HT1080 (cell line): ENCODE measurements at regions not wholly inside any gene's neighbourhood (a gene's known extent, or its start where the extent isn't known, plus 50 kb on each side); places are given as distances from the start of the nearest gene placed in this dataset.

Experiments used
- DNase-seq: peaks from one replicate; pipeline ENCODE4 v3.0.0-alpha.2; 2015; ENCODE audit warnings: low read depth

- peak; percentile 97 for DNase-seq
Measured at GRCh38 chr12:107344035-107344808, 250.9 kb upstream of the CRY1 start.

GRCh38 chr12:107347261-107347660 lies 253.9 kb upstream of the CRY1 start:
- DNase-seq: no peak

DNA sequence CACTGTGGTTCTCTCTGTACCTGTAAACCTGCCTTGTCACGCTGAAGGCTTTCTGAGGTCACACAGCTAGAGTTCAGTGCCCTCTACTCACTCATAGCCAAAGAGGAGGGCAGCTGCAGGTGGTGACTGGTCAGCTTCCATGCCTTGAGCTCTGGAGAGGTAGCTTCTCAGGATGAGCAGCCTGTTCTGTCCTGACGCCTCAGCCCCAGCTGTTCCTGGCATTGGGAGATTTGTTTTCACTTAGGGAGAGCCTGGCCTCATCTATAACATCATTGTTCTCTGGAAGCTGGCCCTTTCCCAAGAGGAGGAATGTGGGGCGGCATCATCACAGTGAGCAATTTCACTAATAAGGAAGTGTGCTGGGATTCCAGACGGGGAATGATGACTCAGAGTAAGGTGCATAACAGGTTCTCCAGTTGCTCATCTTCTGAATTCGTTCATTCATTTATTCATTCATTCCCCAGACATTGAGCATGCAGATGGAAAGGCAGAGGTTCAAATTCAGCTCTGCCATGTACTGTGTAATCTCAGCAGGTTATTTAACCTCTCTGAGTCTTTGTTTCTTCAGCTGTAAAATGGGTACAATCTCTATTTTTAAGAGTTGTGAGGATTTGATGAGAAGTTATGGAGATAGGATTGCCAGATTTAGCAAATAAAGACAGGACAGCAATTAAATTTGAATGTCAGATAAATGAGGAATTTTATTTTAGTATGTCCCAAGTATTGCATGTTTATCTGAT lies 255.8 kb upstream of the CRY1 start:
- DNase-seq: peak; percentile 99

DNA sequence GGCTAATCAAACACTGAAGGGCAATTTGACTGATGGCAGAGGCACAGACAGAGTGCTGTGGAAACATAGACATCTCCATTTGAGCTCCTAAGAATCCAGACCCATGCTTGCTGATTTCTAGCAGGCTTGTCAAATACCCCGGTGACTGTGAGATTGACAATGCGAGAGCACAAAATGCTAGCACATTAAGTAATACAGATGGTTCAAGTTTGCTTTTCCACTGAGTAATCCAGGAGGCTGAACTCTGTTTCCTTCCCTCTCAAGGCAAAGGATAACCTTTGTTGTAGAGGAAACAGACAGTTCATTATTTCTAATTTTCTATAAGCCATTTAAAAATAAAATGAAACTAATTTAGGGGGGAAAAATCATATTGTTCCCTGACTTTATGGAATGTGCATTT lies 256.5 kb upstream of the CRY1 start:
- no peak for DNase-seq

DNA sequence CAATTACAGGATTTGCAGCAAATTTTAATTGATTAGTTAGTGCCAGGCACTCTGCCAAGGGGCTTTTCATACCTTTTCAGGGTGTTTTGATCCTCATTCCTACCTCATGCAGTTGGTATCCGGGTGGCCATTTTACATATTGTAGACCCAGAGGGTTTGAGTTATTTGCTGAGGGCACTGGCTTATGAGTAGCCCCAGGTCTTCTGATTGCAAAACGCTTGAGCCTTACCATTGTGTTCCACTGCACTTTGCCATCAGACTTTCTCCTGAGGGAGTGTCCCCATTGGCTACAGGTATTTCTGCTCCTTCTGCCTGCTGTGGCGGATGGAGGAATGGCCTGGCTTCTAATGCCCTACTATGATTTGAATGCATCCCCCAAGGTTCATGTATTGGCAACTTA lies 257.8 kb upstream of the CRY1 start:
- no peak for DNase-seq

- DNase-seq: no peak
Measured at GRCh38 chr12:107351713-107352112, 258.4 kb upstream of the CRY1 start.

DNA sequence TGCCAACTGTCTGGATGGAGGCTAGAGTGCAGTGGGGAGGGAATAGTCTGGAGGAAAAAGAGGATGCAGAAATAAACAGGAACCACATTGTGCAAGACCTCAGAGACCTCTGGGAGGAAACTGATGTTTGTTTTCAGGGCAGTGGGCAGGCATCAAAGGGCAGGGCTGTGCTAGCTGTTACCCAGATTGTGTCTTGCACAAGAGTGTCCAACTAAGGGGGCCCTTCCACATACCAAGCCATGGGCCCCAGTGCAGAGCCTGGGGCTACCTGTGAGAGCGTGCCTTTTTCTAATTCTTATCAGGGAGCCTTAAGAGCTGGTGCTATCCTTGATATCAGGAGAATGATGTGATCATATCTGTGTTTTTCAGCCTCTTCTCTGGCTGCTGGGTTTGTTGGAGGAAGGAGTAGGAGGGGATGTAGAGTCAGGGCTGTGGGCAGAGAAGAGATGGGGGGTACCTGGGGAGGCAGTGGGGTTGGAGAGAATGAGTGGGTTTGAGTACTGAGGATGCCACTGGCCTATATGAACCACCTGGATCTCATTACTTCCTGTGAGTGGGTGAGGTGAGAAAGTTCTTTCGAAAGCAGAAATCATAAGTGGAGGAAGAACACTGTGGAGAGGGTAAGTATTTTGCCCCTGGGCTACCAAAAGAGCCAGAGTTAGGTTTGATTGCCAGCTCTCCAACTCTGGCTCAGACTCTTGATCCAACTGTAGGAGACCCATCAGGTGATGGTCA lies 259.2 kb upstream of the CRY1 start:
- DNase-seq: no peak

DNA sequence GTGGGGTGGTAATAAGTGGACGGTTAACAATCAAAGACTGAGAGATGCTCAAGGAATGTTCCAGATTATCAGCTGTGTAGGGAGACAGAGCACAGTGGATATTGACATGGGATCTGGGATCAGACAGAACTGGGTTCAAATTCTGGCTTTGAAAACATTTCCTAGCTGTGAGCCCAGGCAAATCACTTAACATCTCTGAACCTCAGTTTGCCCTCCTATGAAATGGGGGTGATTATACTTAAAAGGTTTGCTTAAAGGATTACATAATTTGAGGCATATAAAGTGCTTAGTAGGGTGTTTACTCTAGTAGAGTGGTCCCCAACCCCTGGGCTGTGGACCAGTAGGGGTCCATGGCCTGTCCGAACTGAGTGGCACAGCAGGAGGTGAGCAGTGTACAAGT lies 260.0 kb upstream of the CRY1 start:
- no peak for DNase-seq

DNA sequence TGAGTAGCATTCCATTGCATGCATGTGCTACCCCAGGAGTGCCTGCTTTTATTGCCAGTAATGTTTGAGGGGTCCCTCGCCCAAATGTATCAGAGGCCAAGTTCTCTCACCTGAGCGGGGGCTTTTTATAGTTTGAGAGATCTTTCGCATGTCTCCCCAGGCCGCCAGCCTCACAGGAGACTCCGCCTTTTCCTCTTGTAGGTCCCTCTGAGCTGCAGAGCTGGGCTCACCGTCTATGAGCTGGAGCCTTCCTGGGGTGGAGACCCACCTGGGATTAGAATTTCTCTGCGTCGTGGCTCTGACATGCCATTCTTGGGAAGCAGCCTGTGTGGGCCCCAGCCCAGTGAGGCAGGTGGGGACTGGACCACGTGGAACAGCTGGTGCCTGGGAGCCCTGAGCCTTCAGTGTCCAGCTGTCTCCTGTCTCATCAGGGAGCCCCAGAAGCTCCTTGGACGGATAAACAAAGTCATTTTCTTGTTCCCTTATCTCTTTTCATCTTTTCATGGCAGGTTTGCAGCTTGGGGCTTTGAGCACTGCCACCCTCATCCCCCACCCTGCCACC lies 261.7 kb upstream of the CRY1 start:
- DNase-seq: no peak

DNA sequence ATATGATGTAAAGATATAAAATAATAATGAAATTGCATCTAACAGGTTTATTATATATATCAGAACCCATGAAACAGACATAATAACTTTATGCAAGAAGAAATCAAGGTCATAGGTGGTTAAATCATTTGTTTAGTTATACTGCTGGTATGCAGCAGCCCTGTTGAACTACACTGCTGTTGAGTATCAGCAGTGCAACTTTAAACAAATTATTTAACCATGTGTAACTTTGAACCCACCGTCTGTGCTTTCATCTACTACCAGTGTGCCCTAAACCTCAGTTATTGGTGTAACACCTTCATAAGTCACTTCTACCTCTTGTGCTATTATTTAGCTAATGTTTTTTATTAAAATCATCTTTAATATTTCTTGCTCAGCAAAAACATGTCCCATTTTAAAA lies 262.3 kb upstream of the CRY1 start:
- DNase-seq: no peak

DNA sequence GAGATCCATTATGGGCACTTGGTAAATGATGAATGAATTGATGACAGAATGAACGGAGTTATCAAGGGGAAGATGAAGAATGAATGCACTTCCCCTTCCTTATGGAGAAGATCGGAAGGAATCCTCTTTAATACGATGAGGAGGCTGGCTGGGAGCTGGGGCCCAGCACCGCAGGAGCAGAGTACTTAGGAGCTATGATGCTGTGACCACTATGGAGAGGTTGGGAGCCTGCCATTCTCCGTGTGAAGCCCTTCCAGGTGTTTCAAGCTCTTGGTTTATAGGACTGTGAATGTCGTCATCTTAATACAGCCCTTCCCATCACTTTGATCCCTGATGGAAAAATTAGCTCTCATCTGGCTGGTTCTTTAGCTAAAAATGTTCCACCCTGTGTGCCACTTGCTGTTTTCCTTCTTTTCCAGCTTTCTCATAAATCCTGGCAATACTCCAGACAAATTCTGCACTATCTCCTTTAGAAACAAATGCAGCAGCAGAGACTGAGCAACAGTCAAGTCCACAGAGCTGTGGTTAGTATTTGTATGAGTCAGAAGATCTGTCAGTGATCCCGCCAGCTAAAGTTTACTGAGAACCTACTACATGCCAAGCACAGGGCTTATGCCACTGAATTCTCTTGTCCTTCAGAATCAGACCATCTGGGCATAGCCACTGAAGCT lies 263.1 kb upstream of the CRY1 start:
- DNase-seq: peak; percentile 92

DNA sequence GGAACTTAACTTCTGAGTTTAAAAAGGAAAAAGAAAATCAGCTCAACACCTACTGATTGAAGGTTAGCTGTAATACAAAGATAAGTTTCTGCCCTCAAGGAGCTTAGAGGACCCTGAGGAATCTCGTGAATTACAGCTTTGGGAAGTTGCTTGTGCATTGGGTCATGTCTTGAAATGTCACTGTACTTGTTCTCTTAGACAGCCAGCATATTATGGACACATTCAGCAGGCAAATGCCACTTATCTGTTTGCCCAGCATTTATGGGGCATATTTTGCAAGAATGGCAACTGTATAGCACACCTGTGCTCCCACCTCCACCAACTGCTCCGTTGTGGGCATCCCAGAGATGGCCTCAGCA lies 263.6 kb upstream of the CRY1 start:
- DNase-seq: no peak

DNA sequence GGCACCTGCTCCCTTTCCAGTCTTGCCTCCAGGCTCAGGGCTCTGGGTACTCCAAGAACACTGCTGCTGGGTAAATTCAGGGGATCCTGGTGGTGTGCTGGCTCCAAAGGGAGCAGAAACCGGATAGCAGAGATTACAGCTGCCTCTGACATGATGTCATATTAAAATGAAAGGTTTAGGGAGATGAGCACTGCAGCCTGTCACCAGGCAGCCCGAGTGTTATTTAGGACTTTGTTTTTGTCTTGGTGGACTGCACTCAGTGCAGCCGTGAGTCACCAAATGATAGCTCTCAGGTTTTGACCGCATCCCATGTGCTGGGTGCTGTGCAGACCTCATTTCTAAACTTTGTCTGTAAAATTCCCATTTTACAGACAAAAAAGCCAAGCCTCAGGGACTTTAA lies 266.0 kb upstream of the CRY1 start:
- peak; percentile 91 for DNase-seq

GRCh38 chr12:107360033-107360432 lies 266.7 kb upstream of the CRY1 start:
- no peak for DNase-seq

DNA sequence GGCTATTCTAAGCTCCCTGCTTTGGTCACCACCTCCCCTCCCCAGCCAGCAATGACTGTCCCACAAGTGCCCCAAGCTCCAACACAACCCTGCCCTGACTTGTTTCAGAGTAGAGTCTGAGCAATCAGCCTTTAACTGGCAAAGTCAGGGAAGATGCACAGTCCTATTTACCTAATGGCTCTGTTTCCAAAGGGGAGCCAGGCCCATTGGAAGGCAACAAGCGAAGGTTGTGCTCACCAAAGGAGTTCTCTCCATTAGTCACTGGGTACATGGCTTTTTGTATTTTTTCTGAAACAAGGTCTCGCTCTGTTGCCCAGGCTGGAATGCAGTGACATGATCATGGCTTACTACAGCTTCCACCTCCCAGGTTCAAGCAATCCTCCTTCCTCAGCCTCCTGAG lies 267.1 kb upstream of the CRY1 start:
- no peak for DNase-seq

- DNase-seq: no peak
Measured at GRCh38 chr12:107361970-107362369, 268.6 kb upstream of the CRY1 start.

DNA sequence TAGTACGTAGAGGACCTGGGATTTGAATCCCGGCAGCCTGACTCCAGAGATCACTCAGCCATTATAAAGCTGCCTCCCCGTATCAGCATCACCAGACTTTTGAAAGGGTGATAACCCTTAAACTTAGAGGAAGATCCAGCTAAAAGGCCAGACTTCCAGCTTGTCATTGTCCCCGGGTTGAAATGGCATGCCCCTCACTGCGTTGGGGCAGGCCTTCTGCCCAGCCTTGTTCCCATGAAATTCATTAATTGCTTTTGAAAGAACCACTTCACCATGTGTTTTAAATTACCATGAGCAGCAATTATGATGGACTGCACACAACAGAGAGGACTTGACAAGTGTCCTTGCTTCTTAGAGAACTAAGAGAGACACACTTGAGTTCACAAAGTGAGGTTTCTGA lies 269.6 kb upstream of the CRY1 start:
- no peak for DNase-seq

- no peak for DNase-seq
Measured at GRCh38 chr12:107364875-107365518, 271.6 kb upstream of the CRY1 start.

- no peak for DNase-seq
Measured at GRCh38 chr12:107365703-107366102, 272.4 kb upstream of the CRY1 start.

GRCh38 chr12:107366322-107366721 lies 273.0 kb upstream of the CRY1 start:
- no peak for DNase-seq

- DNase-seq: no peak
Measured at GRCh38 chr12:107368586-107368985, 275.2 kb upstream of the CRY1 start.
